Endothelial cell of umbilical vein (primary cell): ENCODE measurements at regions not wholly inside any gene's neighbourhood (a gene's known extent, or its start where the extent isn't known, plus 50 kb on each side); places are given as distances from the start of the nearest gene placed in this dataset.

ENCODE experiments used
- EZH2 ChIP-seq: IDR thresholded peaks from 2 replicates; pipeline ENCODE4 v1.6.1; 2012; ENCODE audit warnings: borderline replicate concordance, low read depth, mild to moderate bottlenecking, moderate library complexity, low read length, inconsistent platforms; ENCODE audit not compliant: severe bottlenecking
- FOS ChIP-seq: IDR thresholded peaks from 2 replicates; pipeline ENCODE4 v1.6.1; 2011; ENCODE audit warnings: mild to moderate bottlenecking, low read length, moderate library complexity, borderline replicate concordance; ENCODE audit not compliant: insufficient read depth
- GATA2 ChIP-seq: IDR thresholded peaks from 2 replicates; pipeline ENCODE4 v1.7.0; 2011; ENCODE audit warnings: low read depth, mild to moderate bottlenecking, moderate library complexity, mixed read lengths, low read length; ENCODE audit not compliant: insufficient read length, insufficient read depth
- JUN ChIP-seq: IDR thresholded peaks from 2 replicates; pipeline ENCODE4 v1.6.1; 2011; ENCODE audit warnings: borderline replicate concordance, low read depth; ENCODE audit not compliant: insufficient read length, insufficient read depth
- MYC ChIP-seq: IDR thresholded peaks from one replicate; pipeline ENCODE4 v1.6.1; 2011; ENCODE audit warnings: mild to moderate bottlenecking, low read depth, low read length
- POLR2A ChIP-seq: IDR thresholded peaks from 2 replicates; pipeline ENCODE4 v1.6.1; 2012; ENCODE audit warnings: low read depth, mild to moderate bottlenecking, control low read depth, low read length
- POLR2AphosphoS5 ChIP-seq: IDR thresholded peaks from 2 replicates; pipeline ENCODE4 v1.6.1; 2012; ENCODE audit warnings: low read depth, mild to moderate bottlenecking, control low read depth, low read length, moderate library complexity; ENCODE audit not compliant: insufficient read depth
- TF ChIP-seq, protein P1 (sequence below), 2 donors: IDR thresholded peaks; 1 replicate in 1 of 2; 2 replicates in 1 of 2; pipeline ENCODE4 v1.5.1; 2011; ENCODE audit warnings: low read length in 2 of 2, mild to moderate bottlenecking in 2 of 2, moderate library complexity in 2 of 2, control low read depth in 1 of 2, inconsistent platforms in 1 of 2, low read depth in 1 of 2; ENCODE audit not compliant: insufficient read depth in 1 of 2; ENCODE audit errors: extremely low read depth in 1 of 2
- TF ChIP-seq, protein P2 (sequence below): IDR thresholded peaks from 2 replicates; pipeline ENCODE4 v1.6.1; 2011; ENCODE audit not compliant: insufficient read depth, insufficient read length

DNA sequence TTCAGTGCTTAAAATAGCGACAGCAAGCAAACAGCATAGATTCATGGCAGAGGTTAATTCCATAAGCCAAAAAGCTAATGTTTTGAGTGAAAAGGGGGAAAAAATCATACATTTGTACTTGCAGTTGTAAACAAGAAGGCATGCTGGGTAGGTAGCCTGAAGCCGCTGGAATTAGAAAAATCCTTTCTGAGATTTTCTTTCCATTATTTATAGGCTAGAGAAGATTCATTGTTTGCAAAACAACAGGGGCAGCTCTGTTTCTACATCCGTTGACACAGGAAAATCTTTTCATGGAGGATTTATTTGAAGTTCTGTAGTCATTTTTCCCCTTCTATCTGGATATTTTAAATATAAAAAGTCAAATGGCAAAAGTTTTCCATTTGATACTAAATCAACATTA is 843.9 kb downstream of the QKI start:
- TF ChIP-seq, protein P1, sequence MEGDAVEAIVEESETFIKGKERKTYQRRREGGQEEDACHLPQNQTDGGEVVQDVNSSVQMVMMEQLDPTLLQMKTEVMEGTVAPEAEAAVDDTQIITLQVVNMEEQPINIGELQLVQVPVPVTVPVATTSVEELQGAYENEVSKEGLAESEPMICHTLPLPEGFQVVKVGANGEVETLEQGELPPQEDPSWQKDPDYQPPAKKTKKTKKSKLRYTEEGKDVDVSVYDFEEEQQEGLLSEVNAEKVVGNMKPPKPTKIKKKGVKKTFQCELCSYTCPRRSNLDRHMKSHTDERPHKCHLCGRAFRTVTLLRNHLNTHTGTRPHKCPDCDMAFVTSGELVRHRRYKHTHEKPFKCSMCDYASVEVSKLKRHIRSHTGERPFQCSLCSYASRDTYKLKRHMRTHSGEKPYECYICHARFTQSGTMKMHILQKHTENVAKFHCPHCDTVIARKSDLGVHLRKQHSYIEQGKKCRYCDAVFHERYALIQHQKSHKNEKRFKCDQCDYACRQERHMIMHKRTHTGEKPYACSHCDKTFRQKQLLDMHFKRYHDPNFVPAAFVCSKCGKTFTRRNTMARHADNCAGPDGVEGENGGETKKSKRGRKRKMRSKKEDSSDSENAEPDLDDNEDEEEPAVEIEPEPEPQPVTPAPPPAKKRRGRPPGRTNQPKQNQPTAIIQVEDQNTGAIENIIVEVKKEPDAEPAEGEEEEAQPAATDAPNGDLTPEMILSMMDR (IDR thresholded peaks at IDR 0.05; ENCODE audit: extremely low read depth in 1 of 2, insufficient read depth in 1 of 2, low read depth in 1 of 2, low read length in 2 of 2) = no peak
- TF ChIP-seq POLR2AphosphoS5 (no peak), EZH2 (no peak), POLR2A (no peak), JUN (no peak), FOS (no peak), MYC (no peak), GATA2 (no peak)
- TF ChIP-seq, protein P2, sequence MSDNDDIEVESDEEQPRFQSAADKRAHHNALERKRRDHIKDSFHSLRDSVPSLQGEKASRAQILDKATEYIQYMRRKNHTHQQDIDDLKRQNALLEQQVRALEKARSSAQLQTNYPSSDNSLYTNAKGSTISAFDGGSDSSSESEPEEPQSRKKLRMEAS = no peak
